GM08714 (cell line): ENCODE measurements at regions not wholly inside any gene's neighbourhood (a gene's known extent, or its start where the extent isn't known, plus 50 kb on each side); places are given as distances from the start of the nearest gene placed in this dataset.
"Not testable (repeated sequence)": the region's sequence is repeated elsewhere in the genome, so short reads cannot be mapped to it uniquely, and the experiment has no call there.

Experiments used
- H3K4me3 ChIP-seq: fragments of 200-500 bp; sonication (Bioruptor generic); 2 replicates; pipeline ENCODE4 v1.5.1; 2014; ENCODE audit warnings: mild to moderate bottlenecking, low read length, inconsistent platforms
- ZNF274 ChIP-seq: IDR thresholded peaks from 2 replicates; pipeline ENCODE4 v1.6.1; 2012; ENCODE audit warnings: mild to moderate bottlenecking, low read depth, low read length

DNA sequence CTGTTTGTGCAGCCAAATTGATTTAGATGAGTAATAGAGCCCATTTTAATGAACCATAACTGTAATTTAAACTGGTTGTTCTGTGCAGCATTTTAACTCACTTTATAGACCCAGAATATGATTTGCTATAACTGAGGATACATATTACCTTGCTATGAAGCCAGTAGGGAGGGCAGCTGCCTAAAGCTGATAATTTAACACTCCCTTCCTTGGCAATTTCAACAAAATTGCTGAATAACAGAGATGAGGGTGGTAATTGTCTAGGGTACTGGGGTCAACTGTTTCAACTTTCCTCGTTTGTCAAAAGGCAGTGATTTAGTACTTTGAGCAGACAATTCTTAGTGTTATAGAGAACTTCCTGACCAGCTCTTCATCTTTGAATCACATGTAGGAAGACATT, 304.9 kb upstream of the POU1F1 start:
- no peak for TF ChIP-seq ZNF274
- no peak overlapping the region for H3K4me3 ChIP-seq

DNA sequence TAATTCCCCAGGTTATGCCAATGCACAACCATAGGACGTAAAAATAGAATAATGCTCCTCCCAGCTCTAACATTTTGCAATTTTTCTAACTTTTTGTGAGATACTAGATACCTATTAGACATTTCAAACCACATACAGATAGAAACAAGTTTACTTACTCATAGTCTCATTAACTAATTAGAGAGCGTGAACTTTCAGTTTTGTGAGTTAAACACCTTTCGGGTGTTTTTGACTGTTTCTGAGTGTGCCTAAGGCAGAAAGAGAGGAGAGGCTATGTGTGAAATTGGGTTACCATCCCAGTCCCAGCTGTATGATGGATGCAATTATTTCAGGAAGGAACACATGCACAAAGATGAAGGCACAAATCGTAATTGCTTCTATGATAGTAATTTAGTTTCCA, 300.4 kb upstream of the POU1F1 start:
- H3K4me3 ChIP-seq, result no peak overlapping the region
- TF ChIP-seq ZNF274, result no peak

DNA sequence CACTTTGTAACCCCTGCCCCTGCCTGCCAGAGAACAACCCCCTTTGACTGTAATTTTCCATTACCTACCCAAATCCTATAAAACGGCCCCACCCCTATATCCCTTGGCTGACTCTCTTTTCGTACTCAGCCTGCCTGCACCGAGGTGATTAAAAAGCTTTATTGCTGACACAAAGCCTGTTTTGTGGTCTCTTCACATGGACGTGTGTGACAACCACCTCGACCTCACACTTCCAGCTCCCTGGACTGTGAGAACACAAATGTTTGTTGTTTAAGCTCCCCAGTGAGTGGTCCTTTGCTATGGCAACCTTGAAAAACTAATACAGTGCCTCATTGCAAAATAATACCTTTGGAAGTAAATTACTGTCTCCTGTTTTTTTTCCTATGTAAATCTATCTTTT, 299.2 kb upstream of the POU1F1 start:
- TF ChIP-seq ZNF274, result no peak
- no peak overlapping the region for H3K4me3 ChIP-seq

DNA sequence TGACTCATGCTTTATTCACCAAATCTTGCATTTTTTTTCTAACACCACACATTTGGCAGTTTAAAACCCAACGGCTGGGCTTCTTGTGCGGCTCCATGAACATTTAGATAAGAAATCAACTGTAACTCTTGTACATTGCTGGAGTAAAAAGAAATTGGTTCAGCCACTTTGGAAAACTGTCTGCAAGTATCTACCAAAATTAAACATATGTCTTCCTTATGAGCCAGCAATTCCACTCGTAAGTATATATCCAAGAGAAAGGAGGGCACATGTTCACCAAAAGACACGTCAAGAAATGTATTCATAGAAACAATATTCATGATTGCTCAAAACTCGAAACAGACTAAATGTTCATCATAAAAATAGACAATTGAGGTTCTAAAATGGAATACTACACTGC, 291.9 kb upstream of the POU1F1 start:
- TF ChIP-seq ZNF274, result no peak
- no peak overlapping the region for H3K4me3 ChIP-seq

DNA sequence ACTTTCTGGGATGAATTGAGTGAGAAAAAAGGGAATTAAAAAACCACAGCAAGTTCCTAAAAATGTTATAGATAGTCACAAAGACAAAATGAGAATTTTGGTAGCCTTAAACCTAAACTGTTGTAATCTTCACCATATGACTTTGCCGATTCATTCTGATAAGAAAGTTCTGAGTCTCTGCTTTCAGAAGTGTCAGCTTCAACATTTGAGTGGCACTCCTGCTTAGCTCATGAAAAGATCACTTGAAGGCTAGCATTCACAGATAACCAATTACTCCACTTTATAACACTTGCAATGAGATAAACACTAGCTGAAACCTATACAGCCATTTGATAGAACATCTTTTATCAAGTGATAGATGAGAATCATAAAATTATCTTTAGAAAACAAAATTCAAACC, 288.1 kb upstream of the POU1F1 start:
- TF ChIP-seq ZNF274, result no peak
- H3K4me3 ChIP-seq, result no peak overlapping the region

DNA sequence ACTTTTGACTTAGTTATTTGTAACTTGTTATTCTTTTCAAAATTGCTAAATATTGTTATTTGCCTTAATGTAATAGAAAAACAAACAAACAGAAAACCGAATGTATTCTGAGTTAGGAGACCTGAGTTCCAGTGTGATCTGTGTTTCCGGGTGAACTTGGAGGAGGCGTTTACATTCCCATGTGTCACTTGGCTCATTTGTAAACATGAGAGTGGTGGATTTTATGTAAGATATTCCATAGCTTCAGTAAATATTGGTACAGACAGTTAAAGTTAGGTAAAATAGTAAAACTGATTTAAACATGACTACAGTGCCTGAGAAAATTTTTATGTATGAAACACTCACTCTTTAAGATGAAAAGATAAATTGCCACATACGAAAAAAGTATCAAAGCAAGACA, 287.3 kb upstream of the POU1F1 start:
- no peak for TF ChIP-seq ZNF274
- H3K4me3 ChIP-seq, result no peak overlapping the region

DNA sequence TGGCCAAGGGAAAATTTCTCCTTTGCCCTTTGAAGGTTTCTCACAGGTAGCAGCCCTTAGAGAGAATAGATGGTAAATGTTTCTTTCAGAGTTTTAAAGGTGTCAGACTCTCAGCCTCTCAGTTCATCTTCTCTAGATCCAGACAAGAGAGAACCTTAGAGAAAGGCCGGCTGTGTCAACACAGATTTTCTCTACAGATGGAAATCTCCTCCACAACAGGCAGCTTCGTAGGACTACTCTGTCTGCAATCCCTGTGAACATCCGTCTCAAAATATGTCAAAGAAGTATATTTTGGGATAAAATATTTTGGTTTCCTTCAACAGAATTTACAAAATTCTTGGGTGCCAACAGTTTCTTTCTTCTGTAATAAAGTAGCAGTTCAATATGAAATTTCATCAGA, 282.1 kb upstream of the POU1F1 start:
- H3K4me3 ChIP-seq, result no peak overlapping the region
- TF ChIP-seq ZNF274, result no peak

DNA sequence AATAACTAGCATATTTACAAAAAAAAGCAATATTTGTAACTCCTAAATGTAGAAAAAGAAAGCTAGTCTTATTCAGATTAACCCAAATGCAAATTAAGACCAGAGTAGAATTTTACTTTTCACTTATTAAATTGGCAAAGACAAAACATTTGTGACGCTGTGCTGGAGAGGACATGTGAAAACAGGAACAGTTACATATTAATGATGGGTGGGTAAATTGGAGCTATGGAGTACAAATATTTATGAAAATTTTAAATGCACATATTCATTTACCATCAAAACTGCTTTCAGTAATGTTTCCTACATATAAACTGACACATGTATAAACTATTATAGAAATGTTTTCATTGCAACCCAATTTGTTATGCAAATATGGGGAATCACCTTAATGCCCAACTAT, 278.9 kb upstream of the POU1F1 start:
- no peak overlapping the region for H3K4me3 ChIP-seq
- no peak for TF ChIP-seq ZNF274

DNA sequence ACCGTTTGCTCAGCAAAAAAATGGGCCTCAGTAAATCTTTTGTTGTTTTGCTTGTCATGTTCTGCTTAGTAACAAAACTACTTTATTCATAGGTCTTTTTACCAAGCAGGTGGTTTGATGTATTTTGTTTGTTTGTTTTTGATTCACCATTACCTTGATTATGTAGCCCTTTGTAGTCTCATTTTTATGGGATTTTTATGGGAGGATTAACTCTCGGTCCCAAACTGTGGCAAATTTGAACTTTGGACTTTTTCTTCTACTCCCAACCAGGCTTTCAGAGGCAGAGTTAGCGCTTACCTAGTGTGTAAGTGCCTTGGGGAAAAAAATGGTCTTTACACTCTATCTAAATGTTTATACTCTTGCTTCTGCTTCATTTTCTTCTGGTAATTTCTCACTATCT, 276.7 kb upstream of the POU1F1 start:
- H3K4me3 ChIP-seq, result no peak overlapping the region
- TF ChIP-seq ZNF274, result no peak

DNA sequence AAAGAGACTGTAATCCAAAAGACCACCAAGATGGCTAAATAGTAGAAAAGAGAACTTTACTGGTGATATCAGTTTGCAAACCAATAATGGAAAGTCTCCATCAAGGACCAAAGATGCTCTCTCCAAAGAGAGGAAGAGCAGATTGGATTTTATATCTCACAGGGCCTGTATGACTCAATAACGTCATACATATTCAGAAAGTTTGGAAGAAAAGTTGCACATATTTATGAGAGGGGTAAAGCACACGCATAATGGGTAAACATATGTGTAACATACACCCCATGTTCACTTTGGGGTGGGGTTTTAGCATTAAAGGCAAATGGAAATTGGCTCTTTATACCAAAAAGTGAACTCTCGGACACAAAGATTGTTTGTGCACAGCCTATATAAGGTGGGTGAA, 274.5 kb upstream of the POU1F1 start:
- no peak for TF ChIP-seq ZNF274

DNA sequence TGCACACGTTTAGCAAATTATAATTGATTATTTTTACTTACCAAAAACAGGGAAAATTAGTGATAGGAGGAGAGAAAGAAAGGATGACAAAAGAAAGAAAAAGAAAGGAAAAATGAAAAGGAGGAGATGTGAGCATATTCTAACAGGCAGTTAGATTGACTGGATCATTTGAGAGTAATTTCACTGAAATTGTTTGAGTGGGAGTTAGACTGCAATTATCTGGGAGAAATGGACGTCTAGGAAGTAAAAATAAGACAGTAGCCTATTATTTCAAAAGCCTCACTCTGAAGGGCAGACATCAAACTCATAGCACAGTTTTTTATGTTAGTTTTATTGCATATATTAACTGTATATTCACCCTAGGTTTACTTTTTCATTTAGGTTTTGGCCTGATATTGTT, 272.8 kb upstream of the POU1F1 start:
- H3K4me3 ChIP-seq, result no peak overlapping the region
- TF ChIP-seq ZNF274, result no peak

More for the DNA sequence above, 274.5 kb upstream of the POU1F1 start:
- H3K4me3 ChIP-seq, result no peak overlapping the region

DNA sequence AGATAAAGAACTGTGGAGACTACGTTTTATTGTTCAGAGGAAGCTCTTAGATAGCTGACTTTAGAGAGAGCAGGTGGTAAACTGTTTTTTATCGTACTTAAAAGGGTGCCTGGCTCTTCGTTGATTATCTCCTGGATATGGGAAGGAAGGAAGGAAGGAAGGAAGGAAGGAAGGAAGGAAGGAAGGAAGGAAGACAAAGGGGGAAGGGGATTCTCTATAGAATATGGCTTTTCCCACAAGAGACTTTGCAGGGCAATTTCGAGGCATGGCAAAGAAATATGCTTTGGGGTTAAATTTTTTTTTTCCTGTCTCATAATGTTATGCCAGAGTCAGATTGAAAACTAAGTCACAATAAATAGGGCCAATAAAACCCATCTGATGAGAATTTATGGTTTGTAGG, 271.9 kb upstream of the POU1F1 start:
- TF ChIP-seq ZNF274, result no peak
- no peak overlapping the region for H3K4me3 ChIP-seq

DNA sequence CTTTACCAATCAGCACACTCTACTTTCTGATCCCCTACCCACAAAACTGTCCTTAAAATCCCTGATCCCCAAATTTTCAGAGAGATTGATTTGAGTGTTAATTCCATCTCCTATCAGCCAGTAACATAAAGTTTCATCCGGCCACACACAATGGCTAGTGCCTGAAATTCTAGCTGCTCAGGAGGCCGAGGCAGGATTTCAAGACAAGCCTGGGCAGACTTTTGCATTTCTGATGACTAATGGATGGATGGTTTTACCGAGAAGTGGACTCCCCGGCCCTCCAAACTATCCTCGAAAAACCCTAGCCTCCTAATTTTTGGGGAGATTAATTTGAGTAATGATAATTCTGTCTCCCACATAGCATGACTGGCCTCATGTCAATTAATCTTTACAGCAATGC, 269.8 kb upstream of the POU1F1 start:
- no peak overlapping the region for H3K4me3 ChIP-seq
- TF ChIP-seq ZNF274, result no peak

DNA sequence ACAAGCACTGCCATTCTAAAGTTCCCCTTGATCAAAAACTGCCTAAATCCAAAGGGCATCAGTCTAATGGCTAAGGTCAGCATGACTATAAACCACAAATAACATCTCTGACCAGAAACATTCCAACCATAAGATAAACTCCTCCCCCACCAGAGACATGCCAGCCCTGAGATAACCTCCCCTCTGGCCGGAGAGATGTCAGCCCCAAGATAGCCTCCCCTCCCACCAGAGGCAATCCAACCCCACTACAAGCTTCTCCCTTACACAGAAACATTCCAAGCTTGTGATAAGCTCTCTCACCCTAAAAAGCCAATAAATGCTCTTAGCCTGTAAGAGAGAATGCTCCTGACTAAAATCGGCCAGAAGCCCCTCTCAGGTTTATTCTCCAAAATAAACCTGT, 267.0 kb upstream of the POU1F1 start:
- H3K4me3 ChIP-seq, result not testable (repeated sequence)

DNA sequence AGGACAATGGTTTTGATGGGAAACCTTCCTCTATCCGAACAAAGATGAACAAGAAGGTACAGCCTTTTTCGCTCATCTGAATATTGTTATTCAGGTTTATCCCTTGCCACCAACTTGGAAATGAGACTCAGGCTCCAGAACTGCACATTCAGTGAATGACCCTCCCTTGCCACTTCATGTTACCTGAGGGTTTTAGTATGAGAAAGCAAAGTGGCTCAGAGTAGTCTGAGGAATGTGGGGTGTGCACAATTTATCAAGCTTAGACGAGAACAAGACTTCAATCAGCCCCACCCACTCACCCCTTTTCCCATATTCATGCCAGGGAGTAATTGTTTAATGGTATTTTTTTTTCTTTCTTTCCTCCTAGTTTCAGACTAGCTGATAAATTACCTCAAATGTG, 265.3 kb upstream of the POU1F1 start:
- no peak for TF ChIP-seq ZNF274
- no peak overlapping the region for H3K4me3 ChIP-seq

DNA sequence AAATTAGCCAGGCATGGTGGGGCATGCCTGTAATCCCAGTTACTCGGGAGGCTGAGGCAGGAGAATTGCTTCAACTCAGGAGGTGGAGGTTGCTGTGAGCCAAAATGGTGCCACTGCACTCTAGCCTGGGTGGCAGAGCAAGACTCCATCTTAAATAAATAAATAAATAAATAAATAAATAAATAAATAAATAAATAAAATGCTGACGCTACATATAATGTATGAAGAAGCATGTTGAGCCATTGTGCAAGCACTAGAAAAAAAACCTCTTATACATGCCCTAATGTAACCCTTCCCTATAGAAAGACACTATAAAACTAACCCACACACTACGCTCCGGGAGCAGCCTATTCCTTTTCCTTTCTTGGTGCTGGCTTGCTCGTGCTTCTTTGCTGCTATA, 262.3 kb upstream of the POU1F1 start:
- not testable (repeated sequence) for H3K4me3 ChIP-seq

DNA sequence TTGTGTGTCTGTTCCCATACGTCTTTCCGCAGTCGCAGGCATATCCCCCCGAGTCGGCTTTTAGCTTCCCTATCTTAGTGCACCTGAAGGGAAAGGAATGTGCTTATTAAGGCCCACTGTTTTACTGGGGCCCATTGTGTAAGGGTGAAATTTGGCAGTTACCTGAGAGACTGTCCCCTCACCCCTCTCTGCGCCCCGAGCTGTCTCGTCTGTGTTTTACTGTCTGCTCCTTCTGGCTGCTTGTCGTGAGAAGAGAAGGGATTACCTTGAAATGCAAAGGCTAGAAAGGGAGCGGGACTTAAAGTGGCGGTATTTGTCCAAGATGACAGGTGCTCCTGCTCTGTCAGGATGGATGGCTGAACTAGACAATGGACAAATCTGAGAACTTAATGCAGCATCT, 233.0 kb upstream of the POU1F1 start:
- no peak for TF ChIP-seq ZNF274

More for the DNA sequence above, 233.0 kb upstream of the POU1F1 start:
- no peak overlapping the region for H3K4me3 ChIP-seq
